Endothelial cell of umbilical vein (primary cell): ENCODE measurements at regions not wholly inside any gene's neighbourhood (a gene's known extent, or its start where the extent isn't known, plus 50 kb on each side); places are given as distances from the start of the nearest gene placed in this dataset.

Source experiments
- BruUV-seq: library from RNA; stranded (reverse); fragments of 400-500 nt; replicated peaks from 2 replicates; lab custom pipeline; 2021; lab: Mats Ljungman, UMichigan
- CTCF ChIA-PET: fragments of 300-600, 350-600 bp; sonication (Branson Sonifier 250); formaldehyde crosslinking; loops from one replicate; lab custom pipeline; 2021; ENCODE audit warnings: antibody characterized with exemption, inconsistent platforms; lab: Charles Lee
- POLR2A ChIA-PET: fragments of 300-600, 350-600 bp; sonication (Branson Sonifier 250); formaldehyde crosslinking; loops from one replicate; lab custom pipeline; 2021; ENCODE audit warnings: antibody characterized with exemption, inconsistent platforms; lab: Charles Lee
- DNase-seq: peaks from one replicate; pipeline ENCODE4 v3.0.0-alpha.2; 2011; ENCODE audit warnings: low read depth, low spot score
- FAIRE-seq: peaks from 2 replicates; lab custom pipeline; 2011; peaks lifted over from hg19 to GRCh38; lab: Jason Lieb, UNC
- H2AFZ ChIP-seq: 2 replicates; pipeline ENCODE4 v1.6.0; 2012; ENCODE audit warnings: low read depth, low read length, control low read depth, inconsistent platforms
- H3K27ac ChIP-seq: 2 replicates; pipeline ENCODE4 v1.5.1; 2011; ENCODE audit warnings: low read depth, mild to moderate bottlenecking, control low read depth, low read length, moderate library complexity; ENCODE audit not compliant: insufficient read depth
- H3K27me3 ChIP-seq, 2 experiments: 2 replicates each; pipeline versions ENCODE4 v1.6.0 to v1.6.1; 2011; ENCODE audit warnings: low read length in 2 of 2, mixed read lengths in 1 of 2; ENCODE audit not compliant: control insufficient read depth in 2 of 2, insufficient read depth in 2 of 2
- H3K36me3 ChIP-seq, 2 experiments: 2 replicates in 1 of 2; 3 replicates in 1 of 2; pipeline ENCODE4 v1.5.1; 2011; ENCODE audit warnings: low read length in 2 of 2, mild to moderate bottlenecking in 1 of 2, moderate library complexity in 1 of 2; ENCODE audit not compliant: control insufficient read depth in 2 of 2, insufficient read depth in 2 of 2; ENCODE audit errors: extremely low read depth in 1 of 2
- H3K4me1 ChIP-seq: 3 replicates; pipeline ENCODE4 v1.5.1; 2011; ENCODE audit warnings: mild to moderate bottlenecking, low read length; ENCODE audit not compliant: control insufficient read depth, insufficient read depth; ENCODE audit errors: extremely low read depth
- H3K4me2 ChIP-seq: 2 replicates; pipeline ENCODE4 v1.6.1; 2011; ENCODE audit warnings: low read length, control low read depth, mixed read lengths; ENCODE audit not compliant: insufficient read depth
- H3K4me3 ChIP-seq, 3 experiments: fragments of 200-600 bp in 1 of 3; sonication (generic), shearing (Covaris generic) in 1 of 3; replicated peaks in 1 of 3; 2 replicates each; pipeline ENCODE4 v1.5.1; 2011 to 2016; ENCODE audit warnings: control low read depth in 3 of 3, low read length in 3 of 3, mild to moderate bottlenecking in 2 of 3, inconsistent platforms in 1 of 3, low read depth in 1 of 3, moderate library complexity in 1 of 3; ENCODE audit not compliant: insufficient read depth in 1 of 3
- H3K79me2 ChIP-seq: 2 replicates; pipeline ENCODE4 v1.6.0; 2012; ENCODE audit warnings: low read length, inconsistent platforms; ENCODE audit not compliant: control insufficient read depth, insufficient read depth
- H3K9ac ChIP-seq: replicated peaks from 2 replicates; pipeline ENCODE3; 2011; ENCODE audit warnings: low read length, control low read depth; ENCODE audit not compliant: insufficient read depth; ENCODE audit errors: extremely low read depth
- H3K9me1 ChIP-seq: replicated peaks from 3 replicates; pipeline ENCODE4 v1.6.0; 2011; ENCODE audit warnings: mild to moderate bottlenecking, low read length; ENCODE audit not compliant: control insufficient read depth, insufficient read depth; ENCODE audit errors: extremely low read depth
- H3K9me3 ChIP-seq: replicated peaks from 2 replicates; pipeline ENCODE4 v1.5.1; 2012; ENCODE audit warnings: low read length, inconsistent platforms; ENCODE audit not compliant: control insufficient read depth, insufficient read depth
- H4K20me1 ChIP-seq: replicated peaks from 2 replicates; pipeline ENCODE3; 2011; ENCODE audit warnings: mild to moderate bottlenecking, low read length; ENCODE audit not compliant: control insufficient read depth, insufficient read depth; ENCODE audit errors: extremely low read depth
- CTCF ChIP-seq, 2 donors: IDR thresholded peaks; 1 replicate in 1 of 2; 2 replicates in 1 of 2; pipeline ENCODE4 v1.5.1; 2011; ENCODE audit warnings: low read length in 2 of 2, mild to moderate bottlenecking in 2 of 2, moderate library complexity in 2 of 2, control low read depth in 1 of 2, inconsistent platforms in 1 of 2, low read depth in 1 of 2; ENCODE audit not compliant: insufficient read depth in 1 of 2; ENCODE audit errors: extremely low read depth in 1 of 2
- EZH2 ChIP-seq: IDR thresholded peaks from 2 replicates; pipeline ENCODE4 v1.6.1; 2012; ENCODE audit warnings: borderline replicate concordance, low read depth, mild to moderate bottlenecking, moderate library complexity, low read length, inconsistent platforms; ENCODE audit not compliant: severe bottlenecking
- FOS ChIP-seq: IDR thresholded peaks from 2 replicates; pipeline ENCODE4 v1.6.1; 2011; ENCODE audit warnings: mild to moderate bottlenecking, low read length, moderate library complexity, borderline replicate concordance; ENCODE audit not compliant: insufficient read depth
- GATA2 ChIP-seq: IDR thresholded peaks from 2 replicates; pipeline ENCODE4 v1.7.0; 2011; ENCODE audit warnings: low read depth, mild to moderate bottlenecking, moderate library complexity, mixed read lengths, low read length; ENCODE audit not compliant: insufficient read length, insufficient read depth
- JUN ChIP-seq: IDR thresholded peaks from 2 replicates; pipeline ENCODE4 v1.6.1; 2011; ENCODE audit warnings: borderline replicate concordance, low read depth; ENCODE audit not compliant: insufficient read length, insufficient read depth
- MAX ChIP-seq: IDR thresholded peaks from 2 replicates; pipeline ENCODE4 v1.6.1; 2011; ENCODE audit not compliant: insufficient read depth, insufficient read length
- MYC ChIP-seq: IDR thresholded peaks from one replicate; pipeline ENCODE4 v1.6.1; 2011; ENCODE audit warnings: mild to moderate bottlenecking, low read depth, low read length
- POLR2A ChIP-seq: IDR thresholded peaks from 2 replicates; pipeline ENCODE4 v1.6.1; 2012; ENCODE audit warnings: low read depth, mild to moderate bottlenecking, control low read depth, low read length
- POLR2AphosphoS5 ChIP-seq: IDR thresholded peaks from 2 replicates; pipeline ENCODE4 v1.6.1; 2012; ENCODE audit warnings: low read depth, mild to moderate bottlenecking, control low read depth, low read length, moderate library complexity; ENCODE audit not compliant: insufficient read depth
- dilution Hi-C: fragments of 300-500 bp; cut with MboI; formaldehyde crosslinking; loops from one replicate; pipeline ENCODE4 v1.15.0; 2019; ENCODE audit warnings: low sequenced_read_pairs; ENCODE audit not compliant: extremely low pct_ligation_motif_present
- intact Hi-C: fragments of 100-400 bp; cut with micrococcal nuclease; formaldehyde crosslinking; loops from one replicate; pipeline ENCODE4 v1.10.0; 2022

DNA sequence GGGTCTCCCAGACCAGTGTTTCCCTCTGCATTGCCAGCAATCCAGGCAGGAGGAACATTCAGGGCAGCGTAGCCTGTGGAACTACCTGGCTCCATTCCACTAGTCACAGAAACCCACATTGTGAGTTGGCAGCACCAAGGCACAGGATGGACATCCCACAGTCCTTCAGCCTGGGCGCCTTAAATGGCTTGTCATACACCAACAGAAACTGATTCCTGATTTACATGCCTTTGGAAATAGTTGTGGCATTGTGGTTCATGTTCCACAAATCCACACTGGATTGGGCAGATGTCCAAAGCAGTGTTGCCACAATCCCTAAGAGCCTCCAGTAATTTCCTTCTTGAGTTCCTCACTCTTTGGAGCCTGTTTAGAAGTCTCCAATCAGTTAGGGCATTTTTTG lies 225.6 kb downstream of the BLID start:
- no peak overlapping the region for H3K4me2 ChIP-seq
- POLR2A ChIA-PET: no interaction called here
- FAIRE-seq: no peak
- no peak overlapping the region for H3K4me3 ChIP-seq
- BruUV-seq: no TSS peak
- DNase-seq: peak; percentile 8
- H3K79me2 ChIP-seq: no peaks in the 10 kb centered on the region
- no peaks in the 10 kb centered on the region for H3K9me1 ChIP-seq
- no peak overlapping the region for H3K27ac ChIP-seq
- TF ChIP-seq CTCF (IDR thresholded peaks at IDR 0.05; ENCODE audit: extremely low read depth in 1 of 2, insufficient read depth in 1 of 2, low read depth in 1 of 2, low read length in 2 of 2) (no peak), GATA2 (no peak), JUN (no peak), FOS (no peak), EZH2 (no peak), MYC (no peak), POLR2AphosphoS5 (no peak), POLR2A (no peak), MAX (no peak)
- no peaks in the 10 kb centered on the region for H3K36me3 ChIP-seq
- no peak overlapping the region for H3K9ac ChIP-seq
- CTCF ChIA-PET: no interaction called here
- peaks cover 3 to 7% of the 10 kb centered on the region in 2 experiments for H3K27me3 ChIP-seq
- intact Hi-C loops (loop anchor here (5.0 kb wide), 1 partner anchor 212 kb away; no protein-coding TSS in a partner anchor), dilution Hi-C loops (no loop called here)
- no peaks in the 10 kb centered on the region for H4K20me1 ChIP-seq
- peaks cover 12% of the 10 kb centered on the region for H3K4me1 ChIP-seq
- H3K9me3 ChIP-seq: no peaks in the 10 kb centered on the region
- H2AFZ ChIP-seq: no peak overlapping the region
